ENCODE measurements at regions not wholly inside any gene's neighbourhood (a gene's known extent, or its start where the extent isn't known, plus 50 kb on each side); places are given as distances from the start of the nearest gene placed in this dataset.
"Not testable (repeated sequence)": the region's sequence is repeated elsewhere in the genome, so short reads cannot be mapped to it uniquely, and the experiment has no call there.

DNA sequence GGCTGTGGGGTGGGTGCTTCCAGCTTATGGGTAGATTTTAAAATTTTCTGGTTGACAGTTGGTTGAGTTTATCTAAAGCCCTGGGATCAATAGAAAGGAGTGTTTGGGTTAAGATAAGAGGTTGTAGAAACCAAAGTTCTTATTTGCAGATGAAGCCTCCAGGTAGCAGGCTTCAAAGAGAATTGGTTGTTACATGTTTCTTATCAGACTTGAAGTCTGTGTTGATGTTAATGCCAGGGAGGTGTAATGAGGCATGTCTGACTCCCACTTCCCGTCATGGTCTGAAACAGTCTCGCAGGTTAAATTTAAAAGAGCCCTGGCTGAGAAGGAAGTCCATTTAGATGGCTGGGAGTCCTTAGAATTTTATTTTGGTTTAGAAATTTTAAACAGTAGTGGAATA, 165.2 kb upstream of the TMEM72 start:
- no peaks in the 10 kb centered on the region for H3K4me1 ChIP-seq
- DNase-seq (ENCODE audit: low spot score in 2 of 2), result no peak
- H3K9me3 ChIP-seq, result peaks cover 3% of the 10 kb centered on the region
- H3K27me3 ChIP-seq, result no peaks in the 10 kb centered on the region
- 41% methylated on average over 2 of the region's 2 CpGs for WGBS
- H3K36me3 ChIP-seq, result no peaks in the 10 kb centered on the region
- no peak for TF ChIP-seq POLR2A (IDR thresholded peaks at IDR 0.05)
- no peak for TF ChIP-seq POLR2AphosphoS5 (IDR thresholded peaks at IDR 0.05)
- TF ChIP-seq EP300 (IDR thresholded peaks at IDR 0.05), result no peak
- TF ChIP-seq, protein P1, sequence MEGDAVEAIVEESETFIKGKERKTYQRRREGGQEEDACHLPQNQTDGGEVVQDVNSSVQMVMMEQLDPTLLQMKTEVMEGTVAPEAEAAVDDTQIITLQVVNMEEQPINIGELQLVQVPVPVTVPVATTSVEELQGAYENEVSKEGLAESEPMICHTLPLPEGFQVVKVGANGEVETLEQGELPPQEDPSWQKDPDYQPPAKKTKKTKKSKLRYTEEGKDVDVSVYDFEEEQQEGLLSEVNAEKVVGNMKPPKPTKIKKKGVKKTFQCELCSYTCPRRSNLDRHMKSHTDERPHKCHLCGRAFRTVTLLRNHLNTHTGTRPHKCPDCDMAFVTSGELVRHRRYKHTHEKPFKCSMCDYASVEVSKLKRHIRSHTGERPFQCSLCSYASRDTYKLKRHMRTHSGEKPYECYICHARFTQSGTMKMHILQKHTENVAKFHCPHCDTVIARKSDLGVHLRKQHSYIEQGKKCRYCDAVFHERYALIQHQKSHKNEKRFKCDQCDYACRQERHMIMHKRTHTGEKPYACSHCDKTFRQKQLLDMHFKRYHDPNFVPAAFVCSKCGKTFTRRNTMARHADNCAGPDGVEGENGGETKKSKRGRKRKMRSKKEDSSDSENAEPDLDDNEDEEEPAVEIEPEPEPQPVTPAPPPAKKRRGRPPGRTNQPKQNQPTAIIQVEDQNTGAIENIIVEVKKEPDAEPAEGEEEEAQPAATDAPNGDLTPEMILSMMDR (IDR thresholded peaks at IDR 0.05), result no peak
- no peak overlapping the region for H3K27ac ChIP-seq
- no peak overlapping the region for H3K4me3 ChIP-seq

DNA sequence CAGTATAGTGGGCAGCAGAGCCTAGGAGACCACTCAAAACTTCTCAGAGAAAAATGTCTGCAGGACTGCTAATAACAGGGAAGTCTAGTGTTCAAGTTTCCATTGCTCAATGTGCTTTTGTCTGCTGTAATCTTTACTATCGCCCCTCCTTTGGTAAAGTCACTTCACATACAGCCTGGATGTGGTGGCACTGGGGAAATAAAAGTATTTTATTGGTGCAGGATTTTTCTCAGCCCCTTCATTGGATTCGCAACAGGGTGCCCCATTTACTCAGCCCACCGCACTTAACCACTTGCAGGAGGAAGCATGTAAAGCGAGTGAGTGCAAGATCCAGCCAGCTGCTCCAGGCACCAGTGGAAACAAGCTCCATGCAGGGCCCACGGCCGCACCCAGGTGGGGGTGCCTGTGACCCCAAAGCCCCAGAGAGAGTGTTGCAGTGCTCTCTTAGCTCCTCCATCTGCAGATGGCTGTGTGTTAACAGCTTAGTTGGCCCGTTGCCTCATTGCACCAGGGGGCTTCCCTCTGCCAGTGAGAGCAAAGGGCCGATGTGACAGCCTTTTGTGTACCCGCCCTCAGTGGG, 163.5 kb upstream of the TMEM72 start:
- TF ChIP-seq, protein P1 (IDR thresholded peaks at IDR 0.05), result no peak
- TF ChIP-seq POLR2A (IDR thresholded peaks at IDR 0.05) (no peak), POLR2AphosphoS5 (IDR thresholded peaks at IDR 0.05) (no peak), EP300 (IDR thresholded peaks at IDR 0.05) (no peak)
- DNase-seq (ENCODE audit: low spot score in 2 of 2), result no peak
- Histone ChIP-seq H3K36me3 (no peaks in the 10 kb centered on the region), H3K4me1 (no peaks in the 10 kb centered on the region), H3K27me3 (no peaks in the 10 kb centered on the region), H3K9me3 (peaks cover 3% of the 10 kb centered on the region), H3K27ac (no peak overlapping the region), H3K4me3 (no peak overlapping the region)
- WGBS, result 94% methylated on average over 7 of the region's 9 CpGs

DNA sequence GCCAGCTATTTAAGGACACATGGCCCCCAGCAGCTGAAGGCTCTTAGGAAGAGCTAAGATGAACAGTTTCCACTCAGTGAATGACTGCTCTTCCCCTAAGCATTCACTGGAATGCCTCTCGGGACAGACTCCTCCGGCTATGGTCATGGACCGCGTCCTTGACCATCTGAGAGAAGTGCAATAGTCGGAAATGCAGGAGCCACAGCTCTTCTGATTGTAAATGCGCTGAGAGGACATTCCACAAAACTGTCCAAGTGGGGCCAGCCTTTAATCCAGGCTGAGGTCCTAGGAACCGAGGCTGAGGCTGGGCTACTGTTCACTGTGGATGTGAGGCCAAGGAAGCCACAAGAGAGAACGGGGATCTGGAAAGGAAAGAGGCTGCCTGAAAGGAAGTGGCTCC, 162.0 kb upstream of the TMEM72 start:
- H3K36me3 ChIP-seq, result no peaks in the 10 kb centered on the region
- TF ChIP-seq POLR2AphosphoS5 (IDR thresholded peaks at IDR 0.05), result no peak
- TF ChIP-seq, protein P1 (IDR thresholded peaks at IDR 0.05), result no peak
- no peak for TF ChIP-seq EP300 (IDR thresholded peaks at IDR 0.05)
- no peak for TF ChIP-seq POLR2A (IDR thresholded peaks at IDR 0.05)
- H3K27me3 ChIP-seq, result no peaks in the 10 kb centered on the region
- no peaks in the 10 kb centered on the region for H3K4me1 ChIP-seq
- no peak overlapping the region for H3K4me3 ChIP-seq
- peaks cover 3% of the 10 kb centered on the region for H3K9me3 ChIP-seq
- 92% methylated on average over 8 of the region's 8 CpGs for WGBS
- no peak overlapping the region for H3K27ac ChIP-seq
- DNase-seq (ENCODE audit: low spot score in 2 of 2), result no peak

DNA sequence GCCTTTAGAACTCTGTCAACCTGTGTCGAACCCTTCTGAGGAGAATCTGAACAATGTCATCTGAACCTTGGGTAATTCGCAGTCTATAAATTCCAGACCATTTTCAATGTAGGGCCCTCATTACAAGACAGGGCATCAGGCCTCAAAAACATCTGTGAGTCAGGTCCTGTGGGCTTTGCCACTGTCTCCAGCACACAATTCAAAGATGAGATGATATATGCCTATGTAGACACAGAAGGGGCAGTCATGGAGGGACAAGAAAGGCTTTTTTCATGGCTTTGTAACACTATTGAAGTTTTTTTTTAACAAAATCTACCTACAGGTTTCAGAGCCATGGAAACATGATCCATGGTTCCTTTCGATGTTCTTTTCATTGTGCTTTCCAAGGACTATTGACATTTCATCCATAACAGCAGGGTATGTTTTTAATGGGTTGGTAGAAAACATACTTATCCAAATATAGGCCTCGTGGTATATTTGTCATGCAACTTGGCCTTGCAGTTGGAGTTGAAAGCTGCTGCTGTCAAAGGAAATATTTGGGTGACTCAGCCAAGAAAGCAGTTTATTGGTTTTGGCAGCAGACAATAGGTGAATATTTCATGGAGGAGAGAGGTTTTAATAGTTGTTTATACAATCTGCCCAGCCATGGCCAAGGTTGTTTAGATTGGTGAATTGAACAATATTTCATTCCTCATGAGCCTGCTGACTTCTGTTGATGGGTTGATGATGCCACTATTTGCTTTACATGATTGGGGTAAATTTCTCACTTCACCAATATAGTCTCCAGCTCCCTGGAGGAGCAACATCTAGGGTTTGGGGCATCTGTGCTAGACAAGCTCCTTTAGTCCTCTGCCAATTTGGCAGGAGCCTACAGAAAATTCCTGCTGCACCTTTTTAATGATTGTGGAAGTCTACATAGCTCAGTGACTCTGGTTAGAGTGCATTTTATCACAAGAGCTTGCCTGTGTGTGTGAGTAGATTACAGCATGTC, 158.4 kb upstream of the TMEM72 start:
- no peaks in the 10 kb centered on the region for H3K4me1 ChIP-seq
- no peaks in the 10 kb centered on the region for H3K36me3 ChIP-seq
- TF ChIP-seq POLR2AphosphoS5 (IDR thresholded peaks at IDR 0.05) (no peak), EP300 (IDR thresholded peaks at IDR 0.05) (no peak), POLR2A (IDR thresholded peaks at IDR 0.05) (no peak)
- TF ChIP-seq, protein P1 (IDR thresholded peaks at IDR 0.05), result no peak
- H3K4me3 ChIP-seq, result no peak overlapping the region
- peaks cover 3% of the 10 kb centered on the region for H3K9me3 ChIP-seq
- no peak for DNase-seq (ENCODE audit: low spot score in 2 of 2)
- 61% methylated on average over 4 of the region's 4 CpGs for WGBS
- no peak overlapping the region for H3K27ac ChIP-seq
- H3K27me3 ChIP-seq, result no peaks in the 10 kb centered on the region

DNA sequence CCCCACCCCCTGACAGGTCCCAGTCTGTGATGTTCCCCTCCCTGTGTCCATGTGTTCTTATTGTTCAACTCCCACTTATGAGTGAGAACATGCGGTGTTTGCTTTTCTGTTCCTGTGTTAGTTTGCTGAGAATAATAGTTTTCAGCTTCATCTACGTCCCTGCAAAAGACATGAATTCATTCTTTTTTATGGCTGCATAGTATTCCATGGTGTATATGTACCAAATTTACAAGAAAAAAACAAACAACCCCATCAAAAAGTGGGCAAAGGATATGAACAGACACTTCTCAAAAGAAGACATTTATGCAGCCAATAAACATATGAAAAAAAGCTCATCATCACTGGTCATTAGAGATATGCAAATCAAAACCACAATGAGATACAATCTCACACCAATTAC, 156.8 kb upstream of the TMEM72 start:
- not testable (repeated sequence) for H3K27ac ChIP-seq; H3K36me3 ChIP-seq; DNase-seq (ENCODE audit: low spot score in 2 of 2); H3K9me3 ChIP-seq; H3K27me3 ChIP-seq; H3K4me1 ChIP-seq; H3K4me3 ChIP-seq
- WGBS, result 97% methylated on average over 2 of the region's 2 CpGs
